Daoy (cell line): ENCODE measurements at regions not wholly inside any gene's neighbourhood (a gene's known extent, or its start where the extent isn't known, plus 50 kb on each side); places are given as distances from the start of the nearest gene placed in this dataset.
"Not testable (repeated sequence)": the region's sequence is repeated elsewhere in the genome, so short reads cannot be mapped to it uniquely, and the experiment has no call there.

ENCODE experiments used
- DNase-seq: peaks from one replicate; pipeline ENCODE4 v3.0.0-alpha.2; 2015; ENCODE audit warnings: low read depth

DNA sequence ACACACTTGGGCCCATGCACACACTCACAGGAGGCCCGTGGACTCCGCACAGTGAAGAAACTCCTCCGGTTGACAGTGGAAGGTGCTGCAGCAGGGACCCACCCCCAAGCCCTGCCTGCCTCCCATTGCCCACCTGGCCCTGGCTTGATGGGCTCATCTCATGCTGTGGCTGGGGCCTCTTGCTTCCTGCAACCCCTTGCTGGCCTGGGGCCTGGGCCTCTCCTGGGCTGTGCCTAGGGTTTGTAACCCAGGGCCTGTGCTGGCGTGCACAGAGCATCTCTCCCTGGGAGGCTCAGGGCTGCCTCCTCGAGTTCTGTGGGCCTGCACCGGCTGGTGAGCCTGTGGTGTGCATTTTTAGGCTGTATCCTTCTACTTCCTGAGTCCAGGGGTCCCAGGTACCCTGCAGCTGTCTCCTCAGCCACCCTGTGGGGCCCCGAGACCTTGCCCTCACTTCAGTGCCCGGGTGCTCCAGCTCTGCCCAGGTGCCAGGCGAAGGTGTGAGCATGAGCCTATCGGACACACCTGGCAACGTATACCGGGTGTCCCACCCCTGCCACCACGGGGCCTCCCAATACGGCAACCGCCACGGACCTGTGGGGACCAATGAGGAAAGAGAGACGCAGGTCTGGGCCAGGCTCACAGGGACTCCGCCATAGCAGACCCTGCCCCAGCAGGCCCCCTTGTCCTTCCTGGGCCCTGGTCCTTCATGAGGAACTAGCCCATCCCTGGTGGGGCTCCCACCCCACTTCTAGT, 158.3 kb upstream of the POTEB2 start:
- not testable (repeated sequence) for DNase-seq

DNA sequence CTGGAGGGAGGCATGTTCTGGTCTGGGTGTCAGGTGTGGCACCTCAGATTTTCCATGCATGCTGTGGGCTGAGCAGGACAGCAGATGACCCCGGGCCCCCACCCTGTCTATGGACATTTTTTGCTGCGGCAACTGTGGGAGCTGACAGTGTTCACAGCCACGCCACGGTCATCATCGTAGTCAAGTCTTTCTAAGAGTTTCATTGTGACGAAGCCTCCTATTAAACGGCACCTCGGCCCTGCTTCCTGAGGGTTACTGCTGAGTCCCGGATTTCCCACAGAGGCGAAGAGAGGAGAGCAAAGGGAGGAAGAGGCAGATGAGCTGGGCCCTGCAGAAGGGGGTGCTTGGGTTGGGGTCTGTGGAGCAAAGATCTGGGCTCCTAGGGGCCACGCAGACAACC, 152.1 kb upstream of the POTEB2 start:
- DNase-seq: not testable (repeated sequence)

DNA sequence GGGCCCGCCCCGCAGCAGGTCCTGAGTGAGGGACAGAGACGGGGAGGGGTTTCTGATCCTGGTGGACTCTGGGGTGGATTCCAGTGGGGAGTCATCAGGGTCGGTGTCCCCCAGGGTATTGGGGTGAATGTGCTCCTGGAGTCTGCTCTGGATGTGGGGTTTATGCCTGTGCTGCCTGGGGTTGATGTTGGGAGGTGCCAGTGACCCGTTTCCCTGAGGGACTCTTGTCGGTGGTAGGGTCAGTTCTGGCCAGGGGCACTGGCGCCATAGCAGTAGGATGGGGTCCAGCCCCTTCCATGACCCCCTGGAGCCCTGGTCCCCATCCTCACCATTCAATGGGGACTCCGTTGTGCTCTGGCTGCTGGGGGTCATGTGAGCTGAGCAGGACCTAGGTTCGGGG, 151.2 kb upstream of the POTEB2 start:
- not testable (repeated sequence) for DNase-seq

- DNase-seq: not testable (repeated sequence)
These were observed 150.5 kb upstream of the POTEB2 start for GRCh38 chr15:21016589-21016988.

- DNase-seq: not testable (repeated sequence)
These were observed 149.1 kb upstream of the POTEB2 start for GRCh38 chr15:21015171-21015570.

DNA sequence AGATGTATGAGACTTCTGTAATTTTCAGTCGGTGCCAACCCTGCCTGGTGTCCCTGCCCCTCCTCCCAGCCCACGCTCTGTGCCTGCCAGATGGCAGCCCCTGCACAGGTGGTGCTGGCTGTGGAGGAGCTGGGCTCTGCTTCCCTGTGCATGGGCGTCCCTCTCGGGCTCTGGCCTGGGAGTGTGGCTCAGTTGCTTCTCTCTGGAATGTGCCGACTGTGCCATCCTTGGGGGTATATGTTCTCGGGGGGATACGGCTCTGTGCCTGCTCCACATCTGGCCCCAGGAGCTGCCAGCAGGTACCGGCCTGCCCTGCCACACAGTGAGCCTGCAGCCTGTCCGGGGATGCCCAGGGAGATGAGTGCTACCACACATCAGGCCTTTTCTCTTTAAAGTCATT, 147.2 kb upstream of the POTEB2 start:
- not testable (repeated sequence) for DNase-seq

GRCh38 chr15:21009651-21010050, 143.5 kb upstream of the POTEB2 start:
- not testable (repeated sequence) for DNase-seq

DNA sequence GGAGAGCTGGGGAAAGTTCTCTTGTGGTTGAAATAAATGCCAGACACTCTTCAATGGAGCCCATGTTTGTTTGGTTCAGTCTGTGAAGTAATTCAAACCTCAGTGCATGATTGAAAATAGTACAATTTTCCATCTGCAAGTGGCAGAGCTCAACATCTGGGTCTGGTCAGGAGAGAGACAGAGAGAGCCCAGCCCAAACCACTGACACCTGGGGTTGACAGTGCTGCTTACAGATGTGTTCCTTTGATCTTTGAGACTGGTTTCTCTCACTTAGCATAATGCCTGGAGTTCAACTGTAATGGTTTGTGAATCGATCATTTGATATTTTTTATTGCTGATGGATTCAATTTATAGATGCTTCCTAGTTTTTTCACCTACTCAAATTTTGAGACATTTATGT, 137.3 kb upstream of the POTEB2 start:
- not testable (repeated sequence) for DNase-seq

DNA sequence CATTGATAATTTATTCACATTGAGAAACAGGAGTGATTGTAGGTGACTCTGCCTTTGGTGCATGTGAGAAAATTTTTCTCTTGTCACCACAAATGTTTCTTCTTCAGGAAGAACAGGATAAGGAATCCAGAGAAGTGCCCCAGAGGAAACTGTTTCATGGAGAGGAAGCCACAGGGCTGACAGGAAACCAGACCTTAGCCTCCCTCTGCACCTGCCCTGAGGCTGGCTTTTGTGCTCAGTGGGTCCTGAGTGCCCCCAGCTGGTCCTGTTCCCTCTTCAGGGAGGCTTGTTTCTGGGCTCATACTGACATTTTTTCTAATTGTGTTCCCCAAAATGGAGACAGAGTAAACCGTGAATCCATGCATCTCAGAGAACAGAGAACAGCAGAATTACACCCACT, 135.8 kb upstream of the POTEB2 start:
- DNase-seq: not testable (repeated sequence)

DNA sequence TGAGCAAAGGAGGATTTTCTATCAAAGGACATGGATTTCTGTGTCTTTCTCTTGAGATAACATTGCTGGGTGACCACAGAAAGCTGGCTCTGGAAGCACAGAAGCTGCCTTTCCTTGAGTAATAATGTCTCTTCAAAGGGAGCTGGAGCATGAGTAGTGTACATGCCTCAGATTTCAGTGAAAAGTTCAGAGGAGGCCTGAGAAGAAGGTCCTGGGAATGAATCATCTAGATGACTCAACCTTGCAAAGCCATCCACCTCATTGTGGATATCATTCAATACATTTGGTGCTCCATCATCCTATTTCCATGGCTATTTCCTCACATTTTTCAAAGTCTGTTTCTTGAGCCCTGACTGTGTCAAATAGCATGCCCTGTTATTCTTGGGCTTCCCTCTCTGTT, 125.6 kb upstream of the POTEB2 start:
- DNase-seq: not testable (repeated sequence)

- not testable (repeated sequence) for DNase-seq
These were observed 125.1 kb upstream of the POTEB2 start for GRCh38 chr15:20991253-20991652.

DNA sequence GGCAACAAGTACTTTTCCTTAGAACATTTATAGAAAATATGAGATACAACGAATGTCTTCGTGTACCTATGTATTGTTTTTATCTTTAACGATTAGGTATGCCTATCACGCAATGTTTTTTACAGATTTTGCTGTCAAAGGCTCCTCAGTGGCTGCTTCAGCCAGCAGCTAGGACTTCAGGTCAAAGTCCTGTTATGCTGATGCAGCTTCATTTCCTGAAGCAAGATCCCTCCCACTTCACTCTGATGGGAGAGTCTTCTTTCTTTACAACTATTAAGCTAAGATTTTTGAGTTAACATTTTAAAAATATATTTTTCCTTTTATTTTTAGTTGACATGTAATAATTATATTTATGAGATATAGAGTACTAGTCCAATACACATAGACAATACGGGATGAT, 120.7 kb upstream of the POTEB2 start:
- not testable (repeated sequence) for DNase-seq

DNA sequence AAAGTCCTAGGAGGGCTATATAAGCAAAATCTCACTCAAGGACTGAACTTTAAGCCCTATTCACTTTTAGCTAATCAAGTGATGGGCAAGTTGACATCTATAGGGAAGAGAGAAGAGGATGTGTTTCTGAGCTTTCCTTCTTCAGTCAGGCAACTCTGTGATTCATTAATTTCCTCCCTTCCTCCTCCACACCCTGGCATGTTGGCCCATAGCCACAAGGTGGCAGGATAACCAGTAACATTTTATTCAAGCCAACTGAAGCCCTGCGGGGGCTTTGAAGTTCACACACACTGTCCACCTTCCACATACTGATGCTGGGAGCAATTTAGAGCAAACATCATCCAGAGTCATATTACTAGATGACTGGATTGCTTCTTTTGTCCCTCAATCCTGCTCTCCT, 111.9 kb upstream of the POTEB2 start:
- not testable (repeated sequence) for DNase-seq

DNA sequence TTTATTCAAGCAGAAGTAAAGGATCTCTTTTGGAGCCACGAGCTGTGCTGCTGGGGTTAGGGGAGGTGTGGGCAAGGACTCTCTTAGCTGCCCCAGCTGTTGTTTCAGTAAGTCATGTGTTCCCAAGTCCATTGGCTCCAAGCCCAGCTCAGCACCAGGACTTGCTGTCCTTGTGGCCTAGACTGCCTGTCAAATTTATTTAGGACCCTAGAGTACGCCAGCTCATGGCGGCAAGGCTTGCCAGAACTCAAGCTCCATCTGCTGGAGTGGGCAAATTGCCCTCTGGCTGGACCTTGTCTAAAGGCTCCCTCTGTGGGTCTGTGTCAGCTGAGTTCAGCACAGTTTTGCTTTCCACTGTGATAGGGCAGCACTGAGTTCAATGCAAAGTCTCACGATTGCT, 106.6 kb upstream of the POTEB2 start:
- not testable (repeated sequence) for DNase-seq

DNA sequence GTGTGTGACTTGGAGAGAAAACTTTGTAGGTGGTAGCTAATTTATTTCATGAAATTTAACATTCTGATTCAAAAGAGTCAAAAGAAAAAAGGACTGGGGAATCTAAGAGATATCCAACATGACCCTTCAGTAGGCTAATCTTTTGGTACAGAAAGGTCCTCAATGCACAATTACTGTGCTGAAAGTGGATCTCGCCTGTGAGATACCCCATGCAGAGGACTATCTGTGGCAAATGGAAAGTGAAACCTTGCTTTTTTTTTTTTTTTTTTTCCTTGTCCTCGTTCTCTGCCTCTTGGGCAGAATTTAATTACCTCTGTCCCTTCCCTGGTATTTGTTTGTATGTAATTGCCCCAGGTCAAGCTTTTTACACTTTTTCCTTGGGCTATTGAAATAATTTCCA, 93.2 kb upstream of the POTEB2 start:
- DNase-seq: not testable (repeated sequence)

DNA sequence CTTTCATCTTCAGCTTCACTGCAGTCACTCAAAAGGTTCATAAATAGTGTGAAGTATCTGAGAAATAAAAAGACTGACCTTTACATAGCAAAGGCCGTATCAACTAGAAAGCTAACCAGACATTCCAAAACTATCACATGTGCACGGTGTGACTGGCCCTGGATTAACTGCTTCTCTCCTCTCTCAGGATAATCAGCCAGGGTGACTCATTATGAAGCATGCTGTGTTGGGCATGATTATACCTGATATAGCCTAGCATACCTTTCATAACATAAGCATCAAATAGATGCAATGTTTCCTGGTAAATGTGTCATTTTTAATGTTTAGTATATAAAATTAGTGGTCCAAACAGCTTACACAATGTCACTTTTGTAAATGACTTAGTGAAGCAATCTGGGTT, 63.2 kb upstream of the POTEB2 start:
- not testable (repeated sequence) for DNase-seq
